ENCODE measurements at regions not wholly inside any gene's neighbourhood (a gene's known extent, or its start where the extent isn't known, plus 50 kb on each side); places are given as distances from the start of the nearest gene placed in this dataset.

GRCh38 chr7:52911795-52912194 is 123.6 kb upstream of the POM121L12 start:
- DNase-seq (ENCODE audit: low spot score in 2 of 2), result no peak
- TF ChIP-seq POLR2A (IDR thresholded peaks at IDR 0.05) (no peak), CTCF (IDR thresholded peaks at IDR 0.05) (no peak)
- H3K4me3 ChIP-seq (ENCODE audit: low read depth, poor library complexity, severe bottlenecking), result no peak overlapping the region
- WGBS, 2 donors, result 91 to 94% methylated on average over 7 to 10 of the region's 10 CpGs
- intact Hi-C loops (cut with DNase I; ENCODE audit: low total_unique reads), result no loop called here

- H3K4me3 ChIP-seq (ENCODE audit: low read depth, poor library complexity, severe bottlenecking), result no peak overlapping the region
- DNase-seq (ENCODE audit: low spot score in 2 of 2), result no peak
- intact Hi-C loops (cut with DNase I; ENCODE audit: low total_unique reads), result no loop called here
- WGBS, 2 donors, result 87 to 93% methylated on average over 3 to 7 of the region's 7 CpGs
- TF ChIP-seq CTCF (IDR thresholded peaks at IDR 0.05) (no peak), POLR2A (IDR thresholded peaks at IDR 0.05) (no peak)
Observed at GRCh38 chr7:52911326-52911725, 124.1 kb upstream of the POM121L12 start.

GRCh38 chr7:52909935-52910334 is 125.5 kb upstream of the POM121L12 start:
- intact Hi-C loops (cut with DNase I; ENCODE audit: low total_unique reads), result no loop called here
- no peak overlapping the region for H3K4me3 ChIP-seq (ENCODE audit: low read depth, poor library complexity, severe bottlenecking)
- 88 to 91% methylated on average over 1 of the region's 1 CpG for WGBS, 2 donors
- TF ChIP-seq POLR2A (IDR thresholded peaks at IDR 0.05), result no peak
- no peak for TF ChIP-seq CTCF (IDR thresholded peaks at IDR 0.05)
- DNase-seq (ENCODE audit: low spot score in 2 of 2), result no peak

GRCh38 chr7:52909131-52909530 is 126.3 kb upstream of the POM121L12 start:
- DNase-seq (ENCODE audit: low spot score in 2 of 2), result no peak
- no peak for TF ChIP-seq POLR2A (IDR thresholded peaks at IDR 0.05)
- no peak for TF ChIP-seq CTCF (IDR thresholded peaks at IDR 0.05)
- H3K4me3 ChIP-seq (ENCODE audit: low read depth, poor library complexity, severe bottlenecking), result no peak overlapping the region
- intact Hi-C loops (cut with DNase I; ENCODE audit: low total_unique reads), result no loop called here

- no peak for DNase-seq (ENCODE audit: low spot score in 2 of 2)
- WGBS, 2 donors, result 79 to 85% methylated on average over 5 of the region's 5 CpGs
- H3K4me3 ChIP-seq (ENCODE audit: low read depth, poor library complexity, severe bottlenecking), result no peak overlapping the region
- intact Hi-C loops (cut with DNase I; ENCODE audit: low total_unique reads), result no loop called here
- TF ChIP-seq CTCF (IDR thresholded peaks at IDR 0.05) (no peak), POLR2A (IDR thresholded peaks at IDR 0.05) (no peak)
Observed at GRCh38 chr7:52897713-52898112, 137.7 kb upstream of the POM121L12 start.

- TF ChIP-seq POLR2A (IDR thresholded peaks at IDR 0.05) (no peak), CTCF (IDR thresholded peaks at IDR 0.05) (no peak)
- no peak for DNase-seq (ENCODE audit: low spot score in 2 of 2)
- intact Hi-C loops (cut with DNase I; ENCODE audit: low total_unique reads), result no loop called here
- WGBS, 2 donors, result 57 to 66% methylated on average over 5 of the region's 5 CpGs
- H3K4me3 ChIP-seq (ENCODE audit: low read depth, poor library complexity, severe bottlenecking), result no peak overlapping the region
Observed at GRCh38 chr7:52897288-52897687, 138.1 kb upstream of the POM121L12 start.

All from lower leg skin (tissue), 4 donors.